Posterior cingulate gyrus (tissue), 11 donors: ENCODE measurements at regions not wholly inside any gene's neighbourhood (a gene's known extent, or its start where the extent isn't known, plus 50 kb on each side); places are given as distances from the start of the nearest gene placed in this dataset.

Experiments used
- DNase-seq, 10 donors: peaks; one replicate each; pipeline versions ENCODE4 v3.0.0 to v3.0.0-alpha.2; 2020 to 2021; ENCODE audit warnings: mixed read lengths in 3 of 10
- intact Hi-C: fragments of 100-400 bp; cut with DNase I; formaldehyde crosslinking; loops from one replicate; pipeline ENCODE4 v1.15.1; 2023

GRCh38 chr5:40390281-40391149 lies 289.2 kb upstream of the PTGER4 start:
- no peak for DNase-seq
- intact Hi-C loops, result no loop called here

DNA sequence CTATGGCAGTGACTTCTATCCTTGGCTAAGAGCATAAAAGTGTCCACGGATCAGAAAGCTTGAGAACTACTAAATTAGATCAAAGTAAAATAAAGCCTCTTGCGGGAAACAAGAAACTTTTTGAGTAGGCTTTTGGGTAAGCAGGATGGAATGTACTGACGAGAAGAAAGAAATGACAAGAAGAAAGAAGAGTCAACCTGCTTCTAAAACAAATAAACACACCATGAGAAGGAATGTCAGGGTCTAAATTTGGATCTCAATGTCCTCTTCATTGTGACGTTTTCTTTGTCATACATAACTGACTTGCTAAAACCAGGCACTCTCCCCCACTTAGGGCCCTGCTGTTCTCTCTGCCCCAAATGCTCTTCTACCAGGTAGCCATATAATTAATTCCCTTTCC lies 290.1 kb upstream of the PTGER4 start:
- intact Hi-C loops, result no loop called here
- no peak for DNase-seq

GRCh38 chr5:40386289-40386688 lies 293.4 kb upstream of the PTGER4 start:
- DNase-seq, result no peak
- intact Hi-C loops, result no loop called here

DNA sequence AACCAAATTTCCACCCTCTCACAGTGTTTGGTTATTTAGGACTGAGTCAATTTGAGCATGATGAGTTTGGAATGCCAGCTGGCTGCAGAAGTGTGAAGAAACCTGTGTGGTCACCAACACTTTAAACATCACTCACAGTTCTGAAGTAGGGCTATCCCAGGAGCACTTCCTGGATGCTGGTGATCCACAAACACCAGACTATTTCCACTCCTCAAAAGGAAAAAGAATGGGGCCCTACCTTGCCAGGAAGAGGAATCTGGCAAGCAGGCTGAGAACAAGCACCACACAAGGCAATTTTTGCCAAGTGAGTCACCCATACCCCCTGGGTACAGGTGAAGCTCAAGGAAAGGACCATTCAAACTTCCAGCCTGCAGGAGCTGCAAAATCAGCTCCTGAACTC lies 294.2 kb upstream of the PTGER4 start:
- intact Hi-C loops, result no loop called here
- DNase-seq, result no peak

DNA sequence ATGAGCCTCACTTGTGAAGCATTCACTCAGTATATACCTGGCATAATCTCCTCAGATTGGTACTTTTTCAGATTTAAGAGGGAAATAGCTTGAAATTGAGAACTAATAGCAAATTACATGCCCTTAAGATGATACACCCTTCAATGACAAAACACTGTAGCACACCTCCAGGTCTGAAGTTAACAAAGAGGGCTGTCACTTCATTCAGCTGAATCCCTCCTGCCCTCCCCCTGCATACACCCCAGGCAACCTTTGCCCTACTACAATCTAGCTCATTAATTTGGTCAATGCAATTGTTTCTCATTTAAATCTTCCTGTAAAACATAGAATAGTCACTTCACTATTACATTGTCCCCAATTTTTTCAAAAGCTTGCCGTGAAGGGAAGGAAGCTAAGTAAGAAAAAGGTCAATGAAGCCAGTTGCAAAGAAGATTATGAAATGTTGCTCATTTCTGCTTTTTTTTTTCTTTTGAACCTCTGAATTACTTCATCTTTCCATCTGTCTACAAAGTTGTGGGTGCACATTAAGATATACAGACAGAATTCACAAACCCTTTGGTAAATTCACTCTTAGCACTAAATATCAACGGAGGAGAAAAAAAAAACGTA lies 294.8 kb upstream of the PTGER4 start:
- DNase-seq, result no peak
- intact Hi-C loops, result no loop called here

- intact Hi-C loops, result no loop called here
- no peak for DNase-seq
Observed at GRCh38 chr5:40383749-40384651, 295.7 kb upstream of the PTGER4 start.

GRCh38 chr5:40381676-40382363 lies 297.9 kb upstream of the PTGER4 start:
- DNase-seq, result no peak
- intact Hi-C loops, result no loop called here

GRCh38 chr5:40381016-40381415 lies 298.7 kb upstream of the PTGER4 start:
- intact Hi-C loops, result no loop called here
- no peak for DNase-seq

DNA sequence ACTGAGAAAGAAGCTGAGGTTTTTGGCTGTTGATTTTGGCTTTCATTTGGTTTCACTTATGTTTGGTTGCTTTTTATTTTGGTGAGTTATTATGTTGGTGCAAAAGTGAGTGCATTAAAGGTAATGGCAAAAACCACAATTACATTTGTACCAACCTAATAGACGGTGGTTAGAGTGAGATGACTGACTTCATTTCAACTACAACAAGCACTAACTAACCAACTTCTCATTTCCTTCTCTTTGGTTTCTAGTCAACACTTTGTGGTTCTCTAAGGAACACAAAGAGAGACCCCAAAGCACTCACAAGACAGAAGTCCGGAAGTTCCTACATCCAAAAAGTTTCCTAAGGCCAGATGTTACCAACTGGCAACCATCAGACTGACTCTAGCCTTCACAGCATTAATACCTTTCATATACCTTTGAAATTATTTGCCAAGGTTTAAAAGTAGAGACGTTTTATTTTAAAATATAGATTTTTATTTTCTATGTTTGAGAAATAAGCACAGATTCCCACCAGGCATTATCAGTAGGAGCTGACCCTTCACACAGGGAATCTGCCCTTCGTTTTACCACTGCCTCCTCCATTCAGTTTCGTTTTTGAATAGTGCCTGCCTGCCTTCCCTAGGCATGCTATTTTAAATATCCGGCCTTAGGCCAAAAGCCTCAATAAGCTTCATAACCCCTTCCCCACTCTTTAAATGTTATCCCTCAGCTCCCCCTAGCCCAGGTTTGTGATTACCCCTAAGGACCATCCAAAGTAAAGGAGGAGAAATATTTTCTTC lies 301.1 kb upstream of the PTGER4 start:
- no peak for DNase-seq
- intact Hi-C loops, result no loop called here

GRCh38 chr5:40376566-40376965 lies 303.1 kb upstream of the PTGER4 start:
- DNase-seq, result no peak
- intact Hi-C loops, result no loop called here

DNA sequence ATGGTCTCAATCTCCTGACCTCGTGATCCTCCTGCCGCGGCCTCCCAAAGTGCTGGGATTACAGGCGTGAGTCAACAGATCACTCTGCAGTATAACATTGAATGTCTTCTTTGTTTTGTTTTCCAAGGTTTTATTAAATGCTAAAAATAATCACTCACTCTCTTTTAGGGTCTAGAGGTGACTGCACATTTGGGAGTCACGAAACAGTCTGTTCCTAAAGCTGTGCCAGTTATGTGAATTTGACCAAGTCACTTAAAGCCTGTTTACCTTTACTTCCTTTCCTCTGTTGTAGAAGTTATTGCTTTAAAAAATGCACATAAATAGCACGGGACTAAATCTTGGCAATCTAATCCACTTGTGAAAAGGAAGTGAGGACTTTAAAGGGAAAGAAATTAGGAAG lies 304.9 kb upstream of the PTGER4 start:
- intact Hi-C loops, result no loop called here
- DNase-seq, result no peak

GRCh38 chr5:40368200-40368599 lies 311.5 kb upstream of the PTGER4 start:
- peak in 3 of 10 donors; percentile 35 to 58 (median 55) for DNase-seq
- intact Hi-C loops, result no loop called here

DNA sequence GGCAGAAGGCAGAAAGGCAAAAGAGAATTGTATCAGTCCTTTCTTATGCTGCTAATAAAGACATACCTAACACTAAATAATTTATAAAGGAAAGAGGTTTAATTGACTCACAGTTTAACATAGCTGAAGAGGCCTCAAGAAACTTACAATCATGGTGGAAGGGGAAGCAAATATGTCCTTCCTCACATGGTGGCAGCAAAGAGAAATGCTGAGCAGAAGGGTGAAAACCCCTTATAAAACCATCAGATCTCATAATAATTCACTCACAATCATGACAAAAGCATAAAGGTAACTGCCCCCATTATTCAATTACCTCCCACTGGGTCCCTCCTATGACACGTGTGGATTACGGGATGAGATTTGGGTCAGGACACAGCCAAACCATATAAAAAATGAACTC lies 312.5 kb upstream of the PTGER4 start:
- no peak for DNase-seq
- intact Hi-C loops, result no loop called here

GRCh38 chr5:40365342-40366330 lies 314.1 kb upstream of the PTGER4 start:
- intact Hi-C loops, result no loop called here
- no peak for DNase-seq

DNA sequence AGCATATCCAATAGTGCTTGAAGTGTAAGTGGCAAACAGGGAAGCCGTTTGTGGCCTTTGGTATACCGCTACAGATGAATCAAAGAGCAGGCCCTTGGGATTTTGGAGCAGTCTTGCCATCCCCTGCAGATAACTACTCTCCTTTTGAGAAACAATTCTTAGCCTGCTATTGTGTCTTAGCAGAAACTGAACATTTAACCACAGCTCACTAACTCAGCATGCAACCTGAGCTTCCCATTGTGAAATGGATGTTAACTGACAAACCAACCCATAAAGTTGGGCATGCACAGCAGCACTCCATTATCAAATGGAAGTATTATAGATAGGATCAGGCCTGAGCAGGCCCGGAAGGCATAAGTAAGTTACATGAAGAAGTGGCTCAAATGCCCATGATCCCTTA lies 315.3 kb upstream of the PTGER4 start:
- intact Hi-C loops, result no loop called here

DNA sequence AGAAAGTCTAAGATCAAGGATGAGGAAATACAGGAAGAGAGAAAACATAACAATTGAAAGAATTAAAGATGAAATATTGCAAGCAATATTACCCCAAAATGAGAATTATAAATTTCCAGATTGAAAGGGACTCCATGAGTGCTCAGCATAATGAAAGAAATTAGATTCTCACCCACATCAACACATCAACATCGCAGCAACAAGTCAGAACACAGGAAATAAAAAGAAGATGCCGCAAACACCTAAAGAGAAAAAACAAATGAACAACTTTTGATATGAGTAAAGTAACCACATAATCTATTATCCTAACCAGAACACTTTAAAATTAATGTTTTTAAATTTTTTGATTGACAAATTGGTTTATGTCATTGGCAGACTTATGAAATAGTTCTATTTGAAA lies 318.3 kb upstream of the PTGER4 start:
- no peak for DNase-seq
- intact Hi-C loops, result no loop called here

More for the DNA sequence above, 315.3 kb upstream of the PTGER4 start:
- no peak for DNase-seq

GRCh38 chr5:40360685-40361084 lies 319.0 kb upstream of the PTGER4 start:
- intact Hi-C loops, result no loop called here
- DNase-seq, result no peak

DNA sequence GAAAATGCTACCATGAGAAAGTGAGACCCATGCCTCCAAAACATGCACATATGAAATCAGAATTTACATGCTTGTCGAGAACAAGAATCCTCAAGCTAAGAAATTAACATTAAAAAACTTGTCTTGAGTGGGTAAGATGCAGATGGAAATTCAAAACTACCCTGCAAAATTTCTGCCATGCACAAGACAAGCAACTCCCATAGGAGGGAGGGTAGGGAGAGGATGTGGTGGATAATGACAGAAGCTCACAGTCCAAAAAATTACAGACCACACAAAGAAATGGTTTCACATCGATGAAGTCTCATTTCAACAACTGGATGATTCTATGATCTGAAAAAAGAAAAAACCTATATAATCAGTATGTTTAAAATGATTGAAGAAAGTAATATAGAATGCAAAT lies 319.9 kb upstream of the PTGER4 start:
- intact Hi-C loops, result no loop called here
- no peak for DNase-seq

- no peak for DNase-seq
- intact Hi-C loops, result no loop called here
Observed at GRCh38 chr5:40359093-40359492, 320.6 kb upstream of the PTGER4 start.
